H9 (cell line): ENCODE measurements at regions not wholly inside any gene's neighbourhood (a gene's known extent, or its start where the extent isn't known, plus 50 kb on each side); places are given as distances from the start of the nearest gene placed in this dataset.

Experiments
- DNase-seq: peaks from one replicate; pipeline ENCODE4 v3.0.0-alpha.2; 2017
- H2AFZ ChIP-seq: one replicate; pipeline ENCODE4 v1.6.1; 2013; ENCODE audit warnings: mild to moderate bottlenecking, low read length, control low read depth, moderate library complexity
- H2AK5ac ChIP-seq: 2 replicates; pipeline ENCODE4 v1.6.1; 2013; ENCODE audit warnings: low read length, control low read depth, mixed read lengths; ENCODE audit not compliant: insufficient read length
- H2BK120ac ChIP-seq: one replicate; pipeline ENCODE4 v1.6.1; 2013; ENCODE audit warnings: low read depth, mild to moderate bottlenecking, low read length, control low read depth, inconsistent platforms; ENCODE audit not compliant: poor library complexity, severe bottlenecking
- H2BK12ac ChIP-seq: 2 replicates; pipeline ENCODE4 v1.6.1; 2013; ENCODE audit warnings: low read length, control low read depth, mixed read lengths, low read depth; ENCODE audit not compliant: insufficient read length
- H2BK15ac ChIP-seq: 2 replicates; pipeline ENCODE4 v1.6.1; 2013; ENCODE audit warnings: low read depth, low read length, control low read depth
- H2BK20ac ChIP-seq: one replicate; pipeline ENCODE4 v1.6.1; 2013; ENCODE audit warnings: low read depth, mild to moderate bottlenecking, low read length, control low read depth, inconsistent platforms; ENCODE audit not compliant: poor library complexity, severe bottlenecking
- H2BK5ac ChIP-seq: 2 replicates; pipeline ENCODE4 v1.6.1; 2013; ENCODE audit warnings: low read length, control low read depth, mixed read lengths; ENCODE audit not compliant: insufficient read length
- H3K14ac ChIP-seq: 2 replicates; pipeline ENCODE4 v1.6.1; 2013; ENCODE audit warnings: low read length, control low read depth; ENCODE audit not compliant: insufficient read depth
- H3K18ac ChIP-seq: 2 replicates; pipeline ENCODE4 v1.6.1; 2013; ENCODE audit warnings: low read depth, mild to moderate bottlenecking, mixed read lengths, low read length, control low read depth; ENCODE audit not compliant: insufficient read length
- H3K23ac ChIP-seq: 2 replicates; pipeline ENCODE4 v1.6.1; 2013; ENCODE audit warnings: low read length, control low read depth, mixed read lengths, low read depth; ENCODE audit not compliant: insufficient read length
- H3K23me2 ChIP-seq: 2 replicates; pipeline ENCODE4 v1.6.1; 2013; ENCODE audit warnings: low read depth, mild to moderate bottlenecking, mixed read lengths, low read length, control low read depth; ENCODE audit not compliant: insufficient read length, poor library complexity, severe bottlenecking
- H3K27ac ChIP-seq: 2 replicates; pipeline ENCODE4 v1.5.1; 2013; ENCODE audit warnings: low read length, control low read depth, mixed read lengths, low read depth; ENCODE audit not compliant: insufficient read length
- H3K27me3 ChIP-seq: 2 replicates; pipeline ENCODE4 v1.6.1; 2013; ENCODE audit warnings: low read length, control low read depth, inconsistent platforms; ENCODE audit not compliant: insufficient read depth
- H3K4ac ChIP-seq: 2 replicates; pipeline ENCODE4 v1.6.1; 2013; ENCODE audit warnings: low read depth, mild to moderate bottlenecking, control low read depth, inconsistent platforms, low read length, moderate library complexity
- H3K4me1 ChIP-seq: 2 replicates; pipeline ENCODE4 v1.6.1; 2013; ENCODE audit warnings: low read length, control low read depth, inconsistent platforms; ENCODE audit not compliant: insufficient read depth
- H3K4me2 ChIP-seq: 2 replicates; pipeline ENCODE4 v1.6.1; 2013; ENCODE audit warnings: low read length, control low read depth, mixed read lengths; ENCODE audit not compliant: insufficient read length, insufficient read depth
- H3K56ac ChIP-seq: 2 replicates; pipeline ENCODE4 v1.6.1; 2013; ENCODE audit warnings: low read depth, mild to moderate bottlenecking, mixed read lengths, low read length, control low read depth; ENCODE audit not compliant: insufficient read length
- H3K79me1 ChIP-seq: 2 replicates; pipeline ENCODE4 v1.6.1; 2013; ENCODE audit warnings: low read depth, mild to moderate bottlenecking, moderate library complexity, low read length, control low read depth, inconsistent platforms; ENCODE audit not compliant: insufficient read depth, poor library complexity, severe bottlenecking
- H3K79me2 ChIP-seq: 2 replicates; pipeline ENCODE4 v1.6.1; 2013; ENCODE audit warnings: low read length, control low read depth, inconsistent platforms; ENCODE audit not compliant: insufficient read depth
- H3K9ac ChIP-seq: 2 replicates; pipeline ENCODE4 v1.6.1; 2013; ENCODE audit warnings: low read length, control low read depth, mixed read lengths; ENCODE audit not compliant: insufficient read length; ENCODE audit errors: extremely low read depth
- H3K9me3 ChIP-seq: one replicate; pipeline ENCODE4 v1.6.1; 2013; ENCODE audit warnings: low read depth, low read length, inconsistent platforms; ENCODE audit not compliant: control insufficient read depth
- H3T11ph ChIP-seq: one replicate; pipeline ENCODE4 v1.6.1; 2013; ENCODE audit warnings: mild to moderate bottlenecking, low read length, control low read depth, inconsistent platforms
- H4K20me1 ChIP-seq: one replicate; pipeline ENCODE4 v1.6.1; 2013; ENCODE audit not compliant: control insufficient read depth, insufficient read length, insufficient read depth
- H4K5ac ChIP-seq: 2 replicates; pipeline ENCODE4 v1.6.1; 2013; ENCODE audit warnings: low read depth, mild to moderate bottlenecking, mixed read lengths, low read length, control low read depth; ENCODE audit not compliant: insufficient read length
- H4K8ac ChIP-seq: replicated peaks from 2 replicates; pipeline ENCODE4 v1.6.1; 2013; ENCODE audit warnings: low read length, control low read depth, mixed read lengths, low read depth; ENCODE audit not compliant: insufficient read length
- H4K91ac ChIP-seq: 2 replicates; pipeline ENCODE4 v1.6.1; 2013; ENCODE audit warnings: low read depth, mild to moderate bottlenecking, moderate library complexity, mixed read lengths, low read length, control low read depth; ENCODE audit not compliant: insufficient read length
- H3K27ac Mint-ChIP-seq, 3 experiments: 2 replicates in 2 of 3; 3 replicates in 1 of 3; pipeline ENCODE4 v1.8.0; 2020 to 2021; ENCODE audit warnings: mixed read lengths in 3 of 3, mild to moderate bottlenecking in 1 of 3, moderate library complexity in 1 of 3
- H3K27me3 Mint-ChIP-seq: 2 replicates; pipeline ENCODE4 v1.8.0; 2021; ENCODE audit warnings: low read depth, mild to moderate bottlenecking, moderate library complexity, mixed read lengths
- H3K36me3 Mint-ChIP-seq, 3 experiments: 2 replicates in 2 of 3; 3 replicates in 1 of 3; pipeline ENCODE4 v1.8.0; 2020 to 2021; ENCODE audit warnings: low read depth in 3 of 3, mixed read lengths in 3 of 3; ENCODE audit not compliant: insufficient read depth in 1 of 3
- H3K4me1 Mint-ChIP-seq, 2 experiments: 2 replicates each; pipeline ENCODE4 v1.8.0; 2020; ENCODE audit warnings: mixed read lengths in 2 of 2
- H3K4me3 Mint-ChIP-seq, 2 experiments: 2 replicates in 1 of 2; 3 replicates in 1 of 2; pipeline ENCODE4 v1.8.0; 2020 to 2021; ENCODE audit warnings: mild to moderate bottlenecking in 2 of 2, mixed read lengths in 2 of 2, moderate library complexity in 1 of 2
- H3K9me3 Mint-ChIP-seq, 2 experiments: 2 replicates in 1 of 2; 3 replicates in 1 of 2; pipeline ENCODE4 v1.8.0; 2020; ENCODE audit warnings: mild to moderate bottlenecking in 2 of 2, mixed read lengths in 2 of 2, moderate library complexity in 1 of 2
- CTCF ChIP-seq: fragments of 200-600 bp; sonication (generic); conservative IDR thresholded peaks from 3 replicates; pipeline ENCODE4 v1.8.0; 2021; ENCODE audit warnings: antibody characterized with exemption, mild to moderate bottlenecking
- WGBS: extraction: QIAGEN DNeasy Blood & Tissue Kit; methylation state at CpG from one replicate; pipeline ENCODE4 v1.1.7; 2013; ENCODE audit warnings: missing lambda C conversion rate, low lambda C conversion rate, mixed read lengths; ENCODE audit not compliant: insufficient read length; ENCODE audit errors: extremely low coverage; 5-methylcytosine and 5-hydroxymethylcytosine counted together

GRCh38 chr13:31436478-31436877, 236.7 kb downstream of the B3GLCT start:
- H3K4me1 ChIP-seq: no peaks in the 10 kb centered on the region; the same call in 1 of the 2 replicates
- no peak overlapping the region for H2BK15ac ChIP-seq
- H3K23ac ChIP-seq: no peak overlapping the region
- Mint-ChIP-seq H3K4me3 (no peak overlapping the region), H3K9me3 (no peaks in the 10 kb centered on the region; a peak in 1 of 5 replicates), H3K36me3 (no peaks in the 10 kb centered on the region), H3K27ac (no peak overlapping the region), H3K27me3 (no peaks in the 10 kb centered on the region), H3K4me1 (peaks cover 4 to 6% of the 10 kb centered on the region in 2 experiments; a peak in 3 of 4 replicates)
- TF ChIP-seq CTCF: no peak
- H3K4ac ChIP-seq: no peak overlapping the region
- H3K23me2 ChIP-seq: no peaks in the 10 kb centered on the region
- no peak overlapping the region for H3K4me2 ChIP-seq
- no peak overlapping the region for H3K9ac ChIP-seq
- no peak overlapping the region for H4K5ac ChIP-seq
- no peak overlapping the region for H3T11ph ChIP-seq
- no peak overlapping the region for H4K91ac ChIP-seq
- no peak overlapping the region for H3K56ac ChIP-seq
- no peak overlapping the region for H2AFZ ChIP-seq
- no peaks in the 10 kb centered on the region for H3K79me1 ChIP-seq
- H2AK5ac ChIP-seq: no peak overlapping the region
- H2BK20ac ChIP-seq: no peak overlapping the region
- H2BK12ac ChIP-seq: no peak overlapping the region
- WGBS: no CpG with 5 or more reads among the region's 5 CpGs
- no peak overlapping the region for H2BK5ac ChIP-seq
- H3K9me3 ChIP-seq: no peaks in the 10 kb centered on the region
- H3K27ac ChIP-seq: no peak overlapping the region
- no peaks in the 10 kb centered on the region for H3K79me2 ChIP-seq
- H3K27me3 ChIP-seq: no peaks in the 10 kb centered on the region
- H2BK120ac ChIP-seq: no peak overlapping the region
- H4K8ac ChIP-seq: no peak overlapping the region
- no peak for DNase-seq
- no peaks in the 10 kb centered on the region for H4K20me1 ChIP-seq
- no peak overlapping the region for H3K14ac ChIP-seq
- no peak overlapping the region for H3K18ac ChIP-seq
